ENCODE measurements at regions not wholly inside any gene's neighbourhood (a gene's known extent, or its start where the extent isn't known, plus 50 kb on each side); places are given as distances from the start of the nearest gene placed in this dataset.
A peak's percentile ranks its signal among the peaks of the same experiment; 100 is the strongest.

GRCh38 chr15:89406940-89407607 lies 72.5 kb upstream of the POLG start:
- H3K4me1 ChIP-seq (ENCODE audit: control insufficient read depth, insufficient read depth, low read length), result no peaks in the 10 kb centered on the region
- POLR2A ChIA-PET, result no interaction called here
- ATAC-seq (peak; percentile 28; the same call in 1 of the 2 replicates), DNase-seq (ENCODE audit: low read depth, low spot score) (no peak)
- no peaks in the 10 kb centered on the region for H3K27me3 ChIP-seq (ENCODE audit: control insufficient read depth, insufficient read depth, low read length)
- H3K36me3 ChIP-seq (ENCODE audit: control insufficient read depth, insufficient read depth, low read length), result no peaks in the 10 kb centered on the region
- no peak overlapping the region for H3K27ac ChIP-seq (ENCODE audit: low read length)
- TF ChIP-seq TCF7L2 (IDR thresholded peaks at IDR 0.05; ENCODE audit: low read depth, low read length) (no peak), SIN3A (IDR thresholded peaks at IDR 0.05; ENCODE audit: borderline replicate concordance, insufficient read depth, low read depth, low read length) (no peak), CTCF (IDR thresholded peaks at IDR 0.05) (no peak), REST (IDR thresholded peaks at IDR 0.05; ENCODE audit: insufficient read depth in 1 of 2, low read depth in 2 of 2, low read length in 1 of 2) (no peak), POLR2AphosphoS5 (IDR thresholded peaks at IDR 0.05; ENCODE audit: low read depth, low read length) (no peak)
- no TSS peak for BruUV-seq (replicated peaks)
- CTCF ChIA-PET, result interaction anchor here (0.6 to 1.0 kb wide), 3 partner anchors 31 to 688 kb away, joined by 3 read pairs; no protein-coding TSS in a partner anchor
- intact Hi-C loops (cut with micrococcal nuclease; ENCODE audit: unreplicated experiment) (no loop called here), in situ Hi-C loops (cut with HindIII; ENCODE audit: low pct_unique_long_range_greater_than_20kb, low sequenced_read_pairs) (no loop called here)
- H3K4me3 ChIP-seq (ENCODE audit: low read depth in 2 of 2, low read length in 2 of 2), result peak overlapping the region; percentile 3 to 30; a peak in 2 of 4 replicates
- H3K9me3 ChIP-seq (ENCODE audit: control insufficient read depth, insufficient read depth, low read depth, low read length), result no peaks in the 10 kb centered on the region

DNA sequence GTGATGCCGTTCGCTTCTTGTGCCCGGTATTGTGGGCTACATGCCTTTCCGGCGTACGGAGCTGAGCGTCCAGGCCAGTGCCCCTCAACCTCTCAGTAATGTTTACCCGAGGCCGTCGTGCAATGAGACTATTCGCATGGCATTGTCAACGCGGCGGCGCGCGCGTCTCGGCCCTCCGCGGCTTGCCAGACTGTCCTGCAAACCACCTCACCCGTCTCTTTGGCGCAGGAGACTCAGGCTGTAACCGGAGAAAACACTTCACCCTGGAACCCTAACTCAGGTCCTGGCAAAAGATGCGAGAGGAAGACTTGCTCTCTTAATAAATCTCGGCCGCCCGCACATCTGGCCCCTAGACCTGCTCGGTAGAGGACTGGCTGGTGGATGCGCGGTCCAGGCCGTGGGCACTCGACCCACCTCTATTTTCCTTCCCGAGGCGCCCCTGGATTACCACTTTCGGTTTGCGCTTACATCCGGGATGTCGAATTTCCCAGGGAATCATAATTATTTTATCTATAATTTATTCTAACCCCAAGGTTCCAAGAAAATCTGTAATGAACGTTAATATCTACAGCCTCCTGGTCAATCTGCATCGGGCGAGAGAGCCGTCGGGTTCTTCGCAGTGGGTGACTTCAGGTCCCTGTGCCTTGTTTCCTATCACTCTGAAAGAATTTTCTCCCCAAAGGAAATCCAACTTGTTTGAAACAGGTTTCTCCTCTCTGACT lies 71.8 kb upstream of the POLG start:
- no peaks in the 10 kb centered on the region for H3K9me3 ChIP-seq (ENCODE audit: control insufficient read depth, insufficient read depth, low read depth, low read length)
- H3K36me3 ChIP-seq (ENCODE audit: control insufficient read depth, insufficient read depth, low read length), result no peaks in the 10 kb centered on the region
- POLR2A ChIA-PET, result no interaction called here
- peaks cover 3% of the 10 kb centered on the region; the same call in 1 of the 2 replicates for H3K4me1 ChIP-seq (ENCODE audit: control insufficient read depth, insufficient read depth, low read length)
- no peak overlapping the region for H3K27ac ChIP-seq (ENCODE audit: low read length)
- CTCF ChIA-PET, result interaction anchor here (0.6 to 1.0 kb wide), 2 partner anchors 31 to 38 kb away, joined by 3 read pairs; no protein-coding TSS in a partner anchor
- BruUV-seq (replicated peaks), result no TSS peak
- in situ Hi-C loops (cut with HindIII; ENCODE audit: low pct_unique_long_range_greater_than_20kb, low sequenced_read_pairs) (no loop called here), intact Hi-C loops (cut with micrococcal nuclease; ENCODE audit: unreplicated experiment) (no loop called here)
- TF ChIP-seq REST (IDR thresholded peaks at IDR 0.05; ENCODE audit: insufficient read depth in 1 of 2, low read depth in 2 of 2, low read length in 1 of 2) (no peak), POLR2AphosphoS5 (IDR thresholded peaks at IDR 0.05; ENCODE audit: low read depth, low read length) (no peak), SIN3A (IDR thresholded peaks at IDR 0.05; ENCODE audit: borderline replicate concordance, insufficient read depth, low read depth, low read length) (no peak), CTCF (IDR thresholded peaks at IDR 0.05) (no peak), TCF7L2 (IDR thresholded peaks at IDR 0.05; ENCODE audit: low read depth, low read length) (no peak)
- ATAC-seq (no peak), DNase-seq (ENCODE audit: low read depth, low spot score) (no peak)
- H3K27me3 ChIP-seq (ENCODE audit: control insufficient read depth, insufficient read depth, low read length), result no peaks in the 10 kb centered on the region
- H3K4me3 ChIP-seq (ENCODE audit: low read depth in 2 of 2, low read length in 2 of 2), result peak overlapping the region; percentile 3 to 28; a peak in 2 of 4 replicates

Data from Panc1 (cell line).